ENCODE measurements at regions not wholly inside any gene's neighbourhood (a gene's known extent, or its start where the extent isn't known, plus 50 kb on each side); places are given as distances from the start of the nearest gene placed in this dataset.

DNA sequence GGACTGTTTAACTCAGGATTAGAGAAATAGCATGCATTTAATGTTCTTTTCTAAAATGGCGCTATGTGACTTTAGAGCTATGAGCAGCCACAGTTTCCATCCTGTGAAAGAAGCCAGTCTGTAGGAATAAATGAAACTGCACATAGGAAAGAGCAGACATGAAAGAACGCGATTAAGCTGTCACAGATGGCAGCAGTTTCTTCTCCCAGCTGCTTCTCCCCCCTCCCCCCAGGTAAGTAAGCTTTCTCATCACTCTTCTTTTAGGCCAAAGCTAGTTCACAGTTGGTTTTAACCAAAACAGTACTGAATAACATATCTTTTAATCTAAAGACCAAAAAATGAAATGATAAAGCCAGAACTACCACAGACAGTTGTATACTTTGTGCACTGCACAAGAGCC is 266.4 kb downstream of the KCNA4 start:
- Mint-ChIP-seq H3K27ac (no peak overlapping the region), H3K4me1 (no peaks in the 10 kb centered on the region), H3K4me3 (no peak overlapping the region), H3K27me3 (ENCODE audit: low read depth, poor library complexity) (no peaks in the 10 kb centered on the region), H3K36me3 (ENCODE audit: low read depth) (no peaks in the 10 kb centered on the region), H3K9me3 (no peaks in the 10 kb centered on the region)
- DNase-seq = no peak
- no peak for TF ChIP-seq CTCF (IDR thresholded peaks at IDR 0.05)

- H3K36me3 Mint-ChIP-seq (ENCODE audit: low read depth) = no peaks in the 10 kb centered on the region
- no peak for DNase-seq
- H3K27me3 Mint-ChIP-seq (ENCODE audit: low read depth, poor library complexity) = no peaks in the 10 kb centered on the region
- no peak overlapping the region for H3K27ac Mint-ChIP-seq
- no peak overlapping the region for H3K4me3 Mint-ChIP-seq
- no peaks in the 10 kb centered on the region for H3K4me1 Mint-ChIP-seq
- TF ChIP-seq CTCF (IDR thresholded peaks at IDR 0.05) = no peak
- no peaks in the 10 kb centered on the region for H3K9me3 Mint-ChIP-seq
Observed at GRCh38 chr11:29734287-29734686, 282.5 kb downstream of the KCNA4 start.

DNA sequence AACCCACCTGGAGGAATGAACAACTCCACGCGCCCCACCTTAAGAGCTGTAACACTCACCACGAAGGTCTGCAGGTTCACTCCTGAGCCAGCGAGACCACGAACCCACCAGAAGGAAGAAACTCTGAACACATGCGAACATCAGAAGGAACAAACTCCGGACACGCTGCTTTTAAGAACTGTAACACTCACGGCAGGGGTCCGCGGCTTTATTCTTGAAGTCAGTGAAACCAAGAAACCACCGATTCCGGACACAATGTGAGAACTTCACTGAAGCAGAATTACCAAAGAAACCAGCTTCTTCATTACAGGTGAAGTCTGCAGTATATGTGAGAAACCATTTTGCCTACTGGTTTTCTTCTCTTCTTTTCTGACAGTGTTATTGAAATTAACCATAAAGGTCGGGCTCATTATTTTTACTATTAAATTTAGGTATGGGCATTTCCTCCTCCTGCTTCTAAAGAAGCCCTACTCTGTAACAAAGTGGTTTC is 303.0 kb downstream of the KCNA4 start:
- H3K27me3 Mint-ChIP-seq (ENCODE audit: low read depth, poor library complexity) = no peaks in the 10 kb centered on the region
- no peaks in the 10 kb centered on the region for H3K36me3 Mint-ChIP-seq (ENCODE audit: low read depth)
- H3K27ac Mint-ChIP-seq = peak overlapping the region; percentile 81
- no peak for TF ChIP-seq CTCF (IDR thresholded peaks at IDR 0.05)
- no peak for DNase-seq
- no peak overlapping the region for H3K4me3 Mint-ChIP-seq
- H3K9me3 Mint-ChIP-seq = no peaks in the 10 kb centered on the region
- H3K4me1 Mint-ChIP-seq = no peaks in the 10 kb centered on the region

- Mint-ChIP-seq H3K27me3 (ENCODE audit: low read depth, poor library complexity) (no peaks in the 10 kb centered on the region), H3K27ac (no peak overlapping the region), H3K36me3 (ENCODE audit: low read depth) (no peaks in the 10 kb centered on the region), H3K4me3 (no peak overlapping the region), H3K9me3 (no peaks in the 10 kb centered on the region), H3K4me1 (no peaks in the 10 kb centered on the region)
- no peak for TF ChIP-seq CTCF (IDR thresholded peaks at IDR 0.05)
- DNase-seq = no peak
Observed at GRCh38 chr11:29712616-29713015, 304.2 kb downstream of the KCNA4 start.

DNA sequence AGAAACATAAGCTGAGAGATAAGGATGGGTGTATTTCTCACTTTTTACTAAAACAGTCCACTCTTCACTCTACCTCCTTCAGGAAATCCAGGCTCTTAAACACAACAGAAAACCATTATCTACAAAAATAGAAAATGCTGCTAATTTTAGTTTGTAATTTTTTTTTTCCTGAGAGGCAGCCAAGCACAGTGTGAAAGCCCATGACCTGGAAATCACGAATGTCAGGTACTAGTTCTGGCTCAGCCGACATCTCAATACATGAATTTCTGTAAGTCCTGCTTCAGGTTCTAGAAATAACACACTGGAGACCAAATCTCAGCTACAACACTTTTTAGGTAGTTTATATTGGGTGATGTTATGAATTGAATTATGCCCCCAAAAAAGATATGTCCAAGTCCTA is 308.9 kb downstream of the KCNA4 start:
- Mint-ChIP-seq H3K4me1 (no peaks in the 10 kb centered on the region), H3K36me3 (ENCODE audit: low read depth) (no peaks in the 10 kb centered on the region), H3K27me3 (ENCODE audit: low read depth, poor library complexity) (no peaks in the 10 kb centered on the region), H3K9me3 (peaks cover 4% of the 10 kb centered on the region), H3K4me3 (no peak overlapping the region), H3K27ac (no peak overlapping the region)
- no peak for DNase-seq
- TF ChIP-seq CTCF (IDR thresholded peaks at IDR 0.05) = no peak

DNA sequence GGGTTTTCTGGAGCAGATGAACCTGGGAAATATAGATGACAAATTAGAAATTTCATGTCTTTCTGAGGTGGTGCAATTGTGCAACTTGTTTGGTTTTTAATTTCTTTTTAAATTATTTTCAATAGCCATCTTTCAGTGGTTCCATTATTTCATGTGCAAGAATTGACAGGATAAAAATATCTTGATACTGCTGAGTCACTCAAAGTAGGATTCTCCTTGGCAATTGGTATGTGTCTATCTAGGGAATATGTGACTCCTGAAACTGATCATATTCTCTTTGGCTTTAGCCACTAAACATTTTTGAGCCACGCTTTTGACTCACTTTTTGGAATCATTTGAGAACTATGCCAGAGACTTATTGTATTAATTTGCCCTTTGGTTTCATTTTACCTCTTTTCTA is 331.5 kb downstream of the KCNA4 start:
- no peak for DNase-seq
- no peaks in the 10 kb centered on the region for H3K4me1 Mint-ChIP-seq
- no peak overlapping the region for H3K27ac Mint-ChIP-seq
- no peak overlapping the region for H3K4me3 Mint-ChIP-seq
- peaks cover 5% of the 10 kb centered on the region for H3K27me3 Mint-ChIP-seq (ENCODE audit: low read depth, poor library complexity)
- TF ChIP-seq CTCF (IDR thresholded peaks at IDR 0.05) = no peak
- no peaks in the 10 kb centered on the region for H3K36me3 Mint-ChIP-seq (ENCODE audit: low read depth)
- no peaks in the 10 kb centered on the region for H3K9me3 Mint-ChIP-seq

Data from nephron progenitor cell (in vitro differentiated cells).